GM12891 (cell line): ENCODE measurements at regions not wholly inside any gene's neighbourhood (a gene's known extent, or its start where the extent isn't known, plus 50 kb on each side); places are given as distances from the start of the nearest gene placed in this dataset.

Source experiments
- DNase-seq: peaks from one replicate; pipeline ENCODE4 v3.0.0; 2011; ENCODE audit warnings: low spot score; ENCODE audit not compliant: insufficient read length
- FAIRE-seq: peaks from 2 replicates; lab custom pipeline; 2011; peaks lifted over from hg19 to GRCh38; lab: Jason Lieb, UNC
- PAX5 ChIP-seq: IDR thresholded peaks from 2 replicates; pipeline ENCODE4 v1.6.1; 2011; ENCODE audit warnings: low read length, moderate library complexity, mild to moderate bottlenecking; ENCODE audit not compliant: insufficient read depth, severe bottlenecking
- POLR2A ChIP-seq: IDR thresholded peaks from 2 replicates; pipeline ENCODE4 v1.6.1; 2011; ENCODE audit warnings: low read depth, low read length, control low read depth
- POLR2AphosphoS5 ChIP-seq: IDR thresholded peaks from 2 replicates; pipeline ENCODE4 v1.6.1; 2011; ENCODE audit warnings: low read depth, low read length, control low read depth
- POU2F2 ChIP-seq: IDR thresholded peaks from 2 replicates; pipeline ENCODE4 v1.6.1; 2011; ENCODE audit warnings: low read depth, mild to moderate bottlenecking, control low read depth, low read length, moderate library complexity
- SPI1 ChIP-seq: IDR thresholded peaks from 2 replicates; pipeline ENCODE4 v1.6.1; 2011; ENCODE audit warnings: low read depth, low read length, control low read depth
- TAF1 ChIP-seq: IDR thresholded peaks from 2 replicates; pipeline ENCODE4 v1.6.1; 2011; ENCODE audit warnings: low read depth, low read length, control low read depth

GRCh38 chr2:168300460-168300859, 53.1 kb upstream of the STK39 start:
- TF ChIP-seq POLR2A (no peak), SPI1 (no peak), POLR2AphosphoS5 (no peak), TAF1 (no peak), PAX5 (no peak), POU2F2 (no peak)
- DNase-seq (no peak), FAIRE-seq (no peak)

- FAIRE-seq (no peak), DNase-seq (no peak)
- no peak for TF ChIP-seq SPI1
- no peak for TF ChIP-seq PAX5
Measured at GRCh38 chr2:168304024-168304681, 56.8 kb upstream of the STK39 start.

GRCh38 chr2:168307379-168307778, 60.0 kb upstream of the STK39 start:
- FAIRE-seq (no peak), DNase-seq (no peak)
- no peak for TF ChIP-seq POLR2A

- FAIRE-seq (no peak), DNase-seq (no peak)
- no peak for TF ChIP-seq PAX5
- no peak for TF ChIP-seq POU2F2
- TF ChIP-seq POLR2A = no peak
- TF ChIP-seq POLR2AphosphoS5 = no peak
- no peak for TF ChIP-seq TAF1
- TF ChIP-seq SPI1 = no peak
Measured at GRCh38 chr2:168310580-168310979, 63.2 kb upstream of the STK39 start.

- FAIRE-seq = no peak
- TF ChIP-seq SPI1 (no peak), TAF1 (no peak), POLR2A (no peak), POU2F2 (no peak), POLR2AphosphoS5 (no peak), PAX5 (no peak)
- DNase-seq = no peak
Measured at GRCh38 chr2:168311261-168311910, 64.0 kb upstream of the STK39 start.

- DNase-seq (no peak), FAIRE-seq (no peak)
- TF ChIP-seq TAF1 (no peak), POLR2AphosphoS5 (no peak), POLR2A (no peak), POU2F2 (no peak), SPI1 (no peak)
Measured at GRCh38 chr2:168312036-168312822, 64.8 kb upstream of the STK39 start.

GRCh38 chr2:168314236-168314635, 66.8 kb upstream of the STK39 start:
- no peak for TF ChIP-seq POU2F2
- no peak for TF ChIP-seq TAF1
- no peak for TF ChIP-seq PAX5
- TF ChIP-seq POLR2A = no peak
- FAIRE-seq (no peak), DNase-seq (no peak)

GRCh38 chr2:168315331-168316072, 68.1 kb upstream of the STK39 start:
- TF ChIP-seq SPI1 (no peak), POLR2AphosphoS5 (no peak), PAX5 (no peak), POLR2A (no peak), TAF1 (no peak), POU2F2 (no peak)
- DNase-seq (no peak), FAIRE-seq (no peak)

GRCh38 chr2:168316073-168316440, 68.7 kb upstream of the STK39 start:
- FAIRE-seq (no peak), DNase-seq (no peak)
- TF ChIP-seq POU2F2 (no peak), POLR2A (no peak), POLR2AphosphoS5 (no peak), TAF1 (no peak)

GRCh38 chr2:168317282-168317681, 69.9 kb upstream of the STK39 start:
- FAIRE-seq = no peak
- TF ChIP-seq POU2F2 (no peak), POLR2AphosphoS5 (no peak), TAF1 (no peak), PAX5 (no peak), SPI1 (no peak)
- DNase-seq = no peak
